Kidney (tissue), 13 donors: ENCODE measurements at regions not wholly inside any gene's neighbourhood (a gene's known extent, or its start where the extent isn't known, plus 50 kb on each side); places are given as distances from the start of the nearest gene placed in this dataset.

Experiments used
- DNase-seq, 5 donors: peaks; one replicate each; pipeline ENCODE4 v3.0.0-alpha.2; 2013 to 2020
- FAIRE-seq: peaks from 2 replicates; lab custom pipeline; 2012; peaks lifted over from hg19 to GRCh38; lab: Jason Lieb, UNC
- H3K27ac ChIP-seq, 2 donors: one replicate each; pipeline ENCODE4 v1.7.0; 2013; ENCODE audit warnings: low read depth in 2 of 2, low read length in 2 of 2, inconsistent platforms in 1 of 2
- H3K27me3 ChIP-seq: one replicate; pipeline ENCODE4 v1.7.1; 2013; ENCODE audit warnings: low read length, inconsistent platforms; ENCODE audit not compliant: control insufficient read depth, insufficient read depth
- H3K36me3 ChIP-seq, 3 donors: one replicate each; pipeline versions ENCODE4 v1.7.0 to v1.7.1; 2013; ENCODE audit warnings: low read length in 3 of 3, control low read depth in 1 of 3, inconsistent platforms in 1 of 3; ENCODE audit not compliant: insufficient read depth in 3 of 3, control insufficient read depth in 2 of 3
- H3K4me1 ChIP-seq, 3 donors: one replicate each; pipeline versions ENCODE4 v1.7.0 to v1.7.1; 2013; ENCODE audit warnings: low read length in 3 of 3, inconsistent platforms in 1 of 3, low read depth in 1 of 3; ENCODE audit not compliant: control insufficient read depth in 2 of 3, insufficient read depth in 2 of 3
- H3K4me3 ChIP-seq, 3 donors: one replicate each; pipeline versions ENCODE4 v1.7.0 to v1.8.1; 2013; ENCODE audit warnings: low read length in 3 of 3, control low read depth in 1 of 3, inconsistent platforms in 1 of 3
- H3K9ac ChIP-seq, 3 donors: one replicate each; pipeline versions ENCODE4 v1.7.0 to v1.7.1; 2013; ENCODE audit warnings: low read length in 3 of 3, control low read depth in 1 of 3, inconsistent platforms in 1 of 3
- H3K9me3 ChIP-seq, 3 donors: one replicate each; pipeline versions ENCODE4 v1.7.0 to v1.7.1; 2013; ENCODE audit warnings: low read length in 3 of 3, control low read depth in 1 of 3, inconsistent platforms in 1 of 3; ENCODE audit not compliant: control insufficient read depth in 2 of 3, insufficient read depth in 1 of 3
- CTCF ChIP-seq: IDR thresholded peaks from 3 replicates; pipeline ENCODE4 v1.5.1; 2012; ENCODE audit warnings: mild to moderate bottlenecking, moderate library complexity, borderline replicate concordance; ENCODE audit not compliant: insufficient read depth; ENCODE audit errors: extremely low read depth
- intact Hi-C: fragments of 100-400 bp; cut with DNase I; formaldehyde crosslinking; loops from one replicate; pipeline ENCODE4 v1.11.1; 2022
- donor health status: control.
- donor health status: control.
- donor health status: control.
- donor health status: control.
- donor health status: control.
- donor health status: DM: yes; HTN: yes; CAD: no.
- donor health status: Normal renal cell carcinoma (clear cell type).

- H3K4me3 ChIP-seq: no peak overlapping the region
- H3K27ac ChIP-seq: no peak overlapping the region
- FAIRE-seq: no peak
- H3K36me3 ChIP-seq: no peaks in the 10 kb centered on the region
- DNase-seq: no peak
- TF ChIP-seq CTCF: no peak
- intact Hi-C loops: no loop called here
- no peaks in the 10 kb centered on the region for H3K4me1 ChIP-seq
- H3K9me3 ChIP-seq: no peaks in the 10 kb centered on the region
- H3K9ac ChIP-seq: no peak overlapping the region
- no peaks in the 10 kb centered on the region for H3K27me3 ChIP-seq
These were observed 87.8 kb upstream of the UBE2E2 start for GRCh38 chr3:23115171-23115877.

- no peaks in the 10 kb centered on the region for H3K27me3 ChIP-seq
- no peaks in the 10 kb centered on the region for H3K4me1 ChIP-seq
- intact Hi-C loops: no loop called here
- H3K36me3 ChIP-seq: no peaks in the 10 kb centered on the region
- no peak overlapping the region for H3K4me3 ChIP-seq
- no peak overlapping the region for H3K27ac ChIP-seq
- no peak overlapping the region for H3K9ac ChIP-seq
- TF ChIP-seq CTCF: no peak
- no peak for FAIRE-seq
- DNase-seq: no peak
- H3K9me3 ChIP-seq: no peaks in the 10 kb centered on the region
These were observed 86.9 kb upstream of the UBE2E2 start for GRCh38 chr3:23116081-23116837.

GRCh38 chr3:23117856-23118255, 85.3 kb upstream of the UBE2E2 start:
- Histone ChIP-seq H3K9me3 (no peaks in the 10 kb centered on the region), H3K27ac (no peak overlapping the region), H3K9ac (no peak overlapping the region), H3K36me3 (no peaks in the 10 kb centered on the region), H3K27me3 (no peaks in the 10 kb centered on the region), H3K4me3 (no peak overlapping the region), H3K4me1 (no peaks in the 10 kb centered on the region)
- FAIRE-seq: no peak
- no peak for DNase-seq
- intact Hi-C loops: no loop called here
- TF ChIP-seq CTCF: no peak
